Endothelial cell of umbilical vein (primary cell): ENCODE measurements at regions not wholly inside any gene's neighbourhood (a gene's known extent, or its start where the extent isn't known, plus 50 kb on each side); places are given as distances from the start of the nearest gene placed in this dataset.

Source experiments
- BruUV-seq: library from RNA; stranded (reverse); fragments of 400-500 nt; replicated peaks from 2 replicates; lab custom pipeline; 2021; lab: Mats Ljungman, UMichigan
- CTCF ChIA-PET: fragments of 300-600, 350-600 bp; sonication (Branson Sonifier 250); formaldehyde crosslinking; loops from one replicate; lab custom pipeline; 2021; ENCODE audit warnings: antibody characterized with exemption, inconsistent platforms; lab: Charles Lee
- POLR2A ChIA-PET: fragments of 300-600, 350-600 bp; sonication (Branson Sonifier 250); formaldehyde crosslinking; loops from one replicate; lab custom pipeline; 2021; ENCODE audit warnings: antibody characterized with exemption, inconsistent platforms; lab: Charles Lee
- DNase-seq: peaks from one replicate; pipeline ENCODE4 v3.0.0-alpha.2; 2011; ENCODE audit warnings: low read depth, low spot score
- FAIRE-seq: peaks from 2 replicates; lab custom pipeline; 2011; peaks lifted over from hg19 to GRCh38; lab: Jason Lieb, UNC
- H2AFZ ChIP-seq: 2 replicates; pipeline ENCODE4 v1.6.0; 2012; ENCODE audit warnings: low read depth, low read length, control low read depth, inconsistent platforms
- H3K27ac ChIP-seq: 2 replicates; pipeline ENCODE4 v1.5.1; 2011; ENCODE audit warnings: low read depth, mild to moderate bottlenecking, control low read depth, low read length, moderate library complexity; ENCODE audit not compliant: insufficient read depth
- H3K27me3 ChIP-seq, 2 experiments: 2 replicates each; pipeline versions ENCODE4 v1.6.0 to v1.6.1; 2011; ENCODE audit warnings: low read length in 2 of 2, mixed read lengths in 1 of 2; ENCODE audit not compliant: control insufficient read depth in 2 of 2, insufficient read depth in 2 of 2
- H3K36me3 ChIP-seq, 2 experiments: 2 replicates in 1 of 2; 3 replicates in 1 of 2; pipeline ENCODE4 v1.5.1; 2011; ENCODE audit warnings: low read length in 2 of 2, mild to moderate bottlenecking in 1 of 2, moderate library complexity in 1 of 2; ENCODE audit not compliant: control insufficient read depth in 2 of 2, insufficient read depth in 2 of 2; ENCODE audit errors: extremely low read depth in 1 of 2
- H3K4me1 ChIP-seq: 3 replicates; pipeline ENCODE4 v1.5.1; 2011; ENCODE audit warnings: mild to moderate bottlenecking, low read length; ENCODE audit not compliant: control insufficient read depth, insufficient read depth; ENCODE audit errors: extremely low read depth
- H3K4me2 ChIP-seq: 2 replicates; pipeline ENCODE4 v1.6.1; 2011; ENCODE audit warnings: low read length, control low read depth, mixed read lengths; ENCODE audit not compliant: insufficient read depth
- H3K4me3 ChIP-seq, 3 experiments: fragments of 200-600 bp in 1 of 3; sonication (generic), shearing (Covaris generic) in 1 of 3; replicated peaks in 1 of 3; 2 replicates each; pipeline ENCODE4 v1.5.1; 2011 to 2016; ENCODE audit warnings: control low read depth in 3 of 3, low read length in 3 of 3, mild to moderate bottlenecking in 2 of 3, inconsistent platforms in 1 of 3, low read depth in 1 of 3, moderate library complexity in 1 of 3; ENCODE audit not compliant: insufficient read depth in 1 of 3
- H3K79me2 ChIP-seq: 2 replicates; pipeline ENCODE4 v1.6.0; 2012; ENCODE audit warnings: low read length, inconsistent platforms; ENCODE audit not compliant: control insufficient read depth, insufficient read depth
- H3K9ac ChIP-seq: replicated peaks from 2 replicates; pipeline ENCODE3; 2011; ENCODE audit warnings: low read length, control low read depth; ENCODE audit not compliant: insufficient read depth; ENCODE audit errors: extremely low read depth
- H3K9me1 ChIP-seq: replicated peaks from 3 replicates; pipeline ENCODE4 v1.6.0; 2011; ENCODE audit warnings: mild to moderate bottlenecking, low read length; ENCODE audit not compliant: control insufficient read depth, insufficient read depth; ENCODE audit errors: extremely low read depth
- H3K9me3 ChIP-seq: replicated peaks from 2 replicates; pipeline ENCODE4 v1.5.1; 2012; ENCODE audit warnings: low read length, inconsistent platforms; ENCODE audit not compliant: control insufficient read depth, insufficient read depth
- H4K20me1 ChIP-seq: replicated peaks from 2 replicates; pipeline ENCODE3; 2011; ENCODE audit warnings: mild to moderate bottlenecking, low read length; ENCODE audit not compliant: control insufficient read depth, insufficient read depth; ENCODE audit errors: extremely low read depth
- EZH2 ChIP-seq: IDR thresholded peaks from 2 replicates; pipeline ENCODE4 v1.6.1; 2012; ENCODE audit warnings: borderline replicate concordance, low read depth, mild to moderate bottlenecking, moderate library complexity, low read length, inconsistent platforms; ENCODE audit not compliant: severe bottlenecking
- FOS ChIP-seq: IDR thresholded peaks from 2 replicates; pipeline ENCODE4 v1.6.1; 2011; ENCODE audit warnings: mild to moderate bottlenecking, low read length, moderate library complexity, borderline replicate concordance; ENCODE audit not compliant: insufficient read depth
- GATA2 ChIP-seq: IDR thresholded peaks from 2 replicates; pipeline ENCODE4 v1.7.0; 2011; ENCODE audit warnings: low read depth, mild to moderate bottlenecking, moderate library complexity, mixed read lengths, low read length; ENCODE audit not compliant: insufficient read length, insufficient read depth
- JUN ChIP-seq: IDR thresholded peaks from 2 replicates; pipeline ENCODE4 v1.6.1; 2011; ENCODE audit warnings: borderline replicate concordance, low read depth; ENCODE audit not compliant: insufficient read length, insufficient read depth
- MYC ChIP-seq: IDR thresholded peaks from one replicate; pipeline ENCODE4 v1.6.1; 2011; ENCODE audit warnings: mild to moderate bottlenecking, low read depth, low read length
- POLR2A ChIP-seq: IDR thresholded peaks from 2 replicates; pipeline ENCODE4 v1.6.1; 2012; ENCODE audit warnings: low read depth, mild to moderate bottlenecking, control low read depth, low read length
- POLR2AphosphoS5 ChIP-seq: IDR thresholded peaks from 2 replicates; pipeline ENCODE4 v1.6.1; 2012; ENCODE audit warnings: low read depth, mild to moderate bottlenecking, control low read depth, low read length, moderate library complexity; ENCODE audit not compliant: insufficient read depth
- dilution Hi-C: fragments of 300-500 bp; cut with MboI; formaldehyde crosslinking; loops from one replicate; pipeline ENCODE4 v1.15.0; 2019; ENCODE audit warnings: low sequenced_read_pairs; ENCODE audit not compliant: extremely low pct_ligation_motif_present
- intact Hi-C: fragments of 100-400 bp; cut with micrococcal nuclease; formaldehyde crosslinking; loops from one replicate; pipeline ENCODE4 v1.10.0; 2022
- TF ChIP-seq, protein P1 (sequence below): IDR thresholded peaks from 2 replicates; pipeline ENCODE4 v1.6.1; 2011; ENCODE audit not compliant: insufficient read depth, insufficient read length
- TF ChIP-seq, protein P2 (sequence below), 2 donors: IDR thresholded peaks; 1 replicate in 1 of 2; 2 replicates in 1 of 2; pipeline ENCODE4 v1.5.1; 2011; ENCODE audit warnings: low read length in 2 of 2, mild to moderate bottlenecking in 2 of 2, moderate library complexity in 2 of 2, control low read depth in 1 of 2, inconsistent platforms in 1 of 2, low read depth in 1 of 2; ENCODE audit not compliant: insufficient read depth in 1 of 2; ENCODE audit errors: extremely low read depth in 1 of 2

- dilution Hi-C loops: no loop called here
- ChIA-PET POLR2A (no interaction called here), CTCF (no interaction called here)
- DNase-seq (no peak), FAIRE-seq (no peak)
- Histone ChIP-seq H3K4me3 (no peak overlapping the region), H3K36me3 (no peaks in the 10 kb centered on the region), H3K9me3 (no peaks in the 10 kb centered on the region), H3K27ac (no peak overlapping the region), H3K27me3 (no peaks in the 10 kb centered on the region), H3K4me2 (no peak overlapping the region), H3K79me2 (no peaks in the 10 kb centered on the region), H2AFZ (no peak overlapping the region), H3K9me1 (no peaks in the 10 kb centered on the region), H3K9ac (no peak overlapping the region), H4K20me1 (no peaks in the 10 kb centered on the region), H3K4me1 (no peaks in the 10 kb centered on the region)
- no TSS peak for BruUV-seq
- TF ChIP-seq FOS (no peak), JUN (no peak), GATA2 (no peak), MYC (no peak), POLR2AphosphoS5 (no peak), EZH2 (no peak), POLR2A (no peak)
- TF ChIP-seq, protein P1, sequence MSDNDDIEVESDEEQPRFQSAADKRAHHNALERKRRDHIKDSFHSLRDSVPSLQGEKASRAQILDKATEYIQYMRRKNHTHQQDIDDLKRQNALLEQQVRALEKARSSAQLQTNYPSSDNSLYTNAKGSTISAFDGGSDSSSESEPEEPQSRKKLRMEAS: no peak
- TF ChIP-seq, protein P2, sequence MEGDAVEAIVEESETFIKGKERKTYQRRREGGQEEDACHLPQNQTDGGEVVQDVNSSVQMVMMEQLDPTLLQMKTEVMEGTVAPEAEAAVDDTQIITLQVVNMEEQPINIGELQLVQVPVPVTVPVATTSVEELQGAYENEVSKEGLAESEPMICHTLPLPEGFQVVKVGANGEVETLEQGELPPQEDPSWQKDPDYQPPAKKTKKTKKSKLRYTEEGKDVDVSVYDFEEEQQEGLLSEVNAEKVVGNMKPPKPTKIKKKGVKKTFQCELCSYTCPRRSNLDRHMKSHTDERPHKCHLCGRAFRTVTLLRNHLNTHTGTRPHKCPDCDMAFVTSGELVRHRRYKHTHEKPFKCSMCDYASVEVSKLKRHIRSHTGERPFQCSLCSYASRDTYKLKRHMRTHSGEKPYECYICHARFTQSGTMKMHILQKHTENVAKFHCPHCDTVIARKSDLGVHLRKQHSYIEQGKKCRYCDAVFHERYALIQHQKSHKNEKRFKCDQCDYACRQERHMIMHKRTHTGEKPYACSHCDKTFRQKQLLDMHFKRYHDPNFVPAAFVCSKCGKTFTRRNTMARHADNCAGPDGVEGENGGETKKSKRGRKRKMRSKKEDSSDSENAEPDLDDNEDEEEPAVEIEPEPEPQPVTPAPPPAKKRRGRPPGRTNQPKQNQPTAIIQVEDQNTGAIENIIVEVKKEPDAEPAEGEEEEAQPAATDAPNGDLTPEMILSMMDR (IDR thresholded peaks at IDR 0.05; ENCODE audit: extremely low read depth in 1 of 2, insufficient read depth in 1 of 2, low read depth in 1 of 2, low read length in 2 of 2): no peak
- intact Hi-C loops: no loop called here
These were observed 500.1 kb upstream of the CCDC196 start for GRCh38 chr14:65986041-65986440.
